PC-9 (cell line): ENCODE measurements at regions not wholly inside any gene's neighbourhood (a gene's known extent, or its start where the extent isn't known, plus 50 kb on each side); places are given as distances from the start of the nearest gene placed in this dataset.

Experiments
- BruUV-seq: library from RNA; stranded (reverse); fragments of 400-500 nt; replicated peaks from 2 replicates; lab custom pipeline; 2021; lab: Mats Ljungman, UMichigan
- CTCF ChIA-PET: fragments of 300-600 bp; sonication (Branson Sonifier 250); formaldehyde crosslinking; loops from one replicate; lab custom pipeline; 2022; ENCODE audit warnings: antibody characterized with exemption; lab: Charles Lee
- POLR2A ChIA-PET: fragments of 300-600 bp; sonication (Branson Sonifier 250); formaldehyde crosslinking; loops from one replicate; lab custom pipeline; 2022; ENCODE audit warnings: antibody characterized with exemption; ENCODE audit not compliant: unreplicated experiment; lab: Charles Lee
- DNase-seq, 2 experiments: peaks; one replicate each; pipeline versions ENCODE4 v3.0.0 to v3.0.0-alpha.2; 2015 to 2022; ENCODE audit warnings: mixed read lengths in 1 of 2
- H2AFZ ChIP-seq: fragments of 200-600 bp; sonication (generic); 2 replicates; pipeline ENCODE4 v1.8.1; 2017; ENCODE audit warnings: antibody characterized with exemption
- H3F3A ChIP-seq: fragments of 200-600 bp; sonication (generic); 2 replicates; pipeline ENCODE4 v1.8.1; 2017; ENCODE audit warnings: antibody characterized with exemption, mild to moderate bottlenecking, low read depth; ENCODE audit not compliant: insufficient read depth
- H3K27ac ChIP-seq: fragments of 200-600 bp; sonication (generic); 2 replicates; pipeline ENCODE4 v1.6.1; 2016; ENCODE audit warnings: mixed run types
- H3K27me3 ChIP-seq: fragments of 200-600 bp; sonication (generic); 2 replicates; pipeline ENCODE4 v1.6.1; 2016; ENCODE audit warnings: low read depth, mixed run types; ENCODE audit not compliant: insufficient read depth
- H3K36me3 ChIP-seq: fragments of 200-600 bp; sonication (generic); 2 replicates; pipeline ENCODE4 v1.6.1; 2016; ENCODE audit warnings: low read depth, mixed run types
- H3K4me1 ChIP-seq: fragments of 200-600 bp; sonication (generic); replicated peaks from 2 replicates; pipeline ENCODE4 v1.6.1; 2016; ENCODE audit warnings: mixed run types; ENCODE audit not compliant: insufficient read depth
- H3K4me2 ChIP-seq: fragments of 200-600 bp; sonication (generic); 2 replicates; pipeline ENCODE4 v1.6.1; 2017; ENCODE audit warnings: mixed run types
- H3K4me3 ChIP-seq: fragments of 200-600 bp; sonication (generic); 2 replicates; pipeline ENCODE4 v1.6.1; 2016; ENCODE audit warnings: mixed run types
- H3K79me2 ChIP-seq: fragments of 200-600 bp; sonication (generic); 2 replicates; pipeline ENCODE4 v1.6.1; 2017; ENCODE audit warnings: low read depth, mixed run types
- H3K9me2 ChIP-seq: fragments of 200-600 bp; sonication (generic); 2 replicates; pipeline ENCODE4 v1.8.1; 2017; ENCODE audit warnings: mild to moderate bottlenecking; ENCODE audit not compliant: insufficient read depth
- H3K9me3 ChIP-seq: fragments of 200-600 bp; sonication (generic); 2 replicates; pipeline ENCODE4 v1.8.1; 2016; ENCODE audit warnings: low read depth; ENCODE audit not compliant: insufficient read depth
- H4K20me1 ChIP-seq: fragments of 200-600 bp; sonication (generic); 2 replicates; pipeline ENCODE4 v1.8.1; 2017; ENCODE audit not compliant: insufficient read depth
- CTCF ChIP-seq: fragments of 200-600 bp; sonication (generic); conservative IDR thresholded peaks from 2 replicates; pipeline ENCODE4 v1.6.1; 2017; ENCODE audit warnings: mixed run types, antibody characterized with exemption, mild to moderate bottlenecking, moderate library complexity
- EZH2 ChIP-seq: fragments of 200-600 bp; sonication (generic); IDR thresholded peaks from 2 replicates; pipeline ENCODE4 v1.8.0; 2017; ENCODE audit warnings: antibody characterized with exemption, low read depth
- intact Hi-C: fragments of 100-400 bp; cut with micrococcal nuclease; formaldehyde crosslinking; loops from one replicate; pipeline ENCODE4 v1.10.0; 2022; ENCODE audit not compliant: unreplicated experiment

DNA sequence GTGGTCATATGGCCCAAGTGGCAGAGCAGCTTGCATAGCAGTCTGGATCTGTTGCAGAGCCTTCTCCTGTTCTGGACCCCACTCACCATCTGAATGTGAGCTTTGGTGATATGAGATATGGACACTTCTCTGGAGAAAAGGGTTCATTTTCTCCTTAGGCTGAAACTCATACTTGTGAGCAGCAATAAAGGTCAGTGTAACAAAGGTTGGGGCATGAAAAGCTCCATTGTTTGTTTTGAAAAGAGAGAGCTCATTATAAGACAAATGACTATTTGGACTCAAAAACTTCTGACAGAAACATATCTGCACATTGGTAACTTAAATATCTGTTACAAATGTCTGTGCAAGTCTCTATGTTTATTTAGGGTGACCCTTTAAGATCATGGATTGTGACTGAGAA, 517.3 kb downstream of the MFSD1 start:
- H3K4me2 ChIP-seq: no peak overlapping the region
- ChIA-PET POLR2A (no interaction called here), CTCF (no interaction called here)
- H3K36me3 ChIP-seq: no peaks in the 10 kb centered on the region
- DNase-seq: no peak
- 0 out of 2 replicates have a peak, but pooled peaks cover 3% of the 10 kb centered on the region for H3K9me3 ChIP-seq
- H3K9me2 ChIP-seq: no peaks in the 10 kb centered on the region; the same call in 1 of the 2 replicates
- H3F3A ChIP-seq: no peaks in the 10 kb centered on the region
- H3K27me3 ChIP-seq: no peaks in the 10 kb centered on the region
- no peak overlapping the region for H3K27ac ChIP-seq
- no peak overlapping the region for H3K4me3 ChIP-seq
- intact Hi-C loops: no loop called here
- no peaks in the 10 kb centered on the region for H4K20me1 ChIP-seq
- H2AFZ ChIP-seq: no peak overlapping the region
- no peaks in the 10 kb centered on the region; the same call in 1 of the 2 replicates for H3K4me1 ChIP-seq
- no peaks in the 10 kb centered on the region for H3K79me2 ChIP-seq
- no TSS peak for BruUV-seq
- TF ChIP-seq CTCF (no peak), EZH2 (no peak)

DNA sequence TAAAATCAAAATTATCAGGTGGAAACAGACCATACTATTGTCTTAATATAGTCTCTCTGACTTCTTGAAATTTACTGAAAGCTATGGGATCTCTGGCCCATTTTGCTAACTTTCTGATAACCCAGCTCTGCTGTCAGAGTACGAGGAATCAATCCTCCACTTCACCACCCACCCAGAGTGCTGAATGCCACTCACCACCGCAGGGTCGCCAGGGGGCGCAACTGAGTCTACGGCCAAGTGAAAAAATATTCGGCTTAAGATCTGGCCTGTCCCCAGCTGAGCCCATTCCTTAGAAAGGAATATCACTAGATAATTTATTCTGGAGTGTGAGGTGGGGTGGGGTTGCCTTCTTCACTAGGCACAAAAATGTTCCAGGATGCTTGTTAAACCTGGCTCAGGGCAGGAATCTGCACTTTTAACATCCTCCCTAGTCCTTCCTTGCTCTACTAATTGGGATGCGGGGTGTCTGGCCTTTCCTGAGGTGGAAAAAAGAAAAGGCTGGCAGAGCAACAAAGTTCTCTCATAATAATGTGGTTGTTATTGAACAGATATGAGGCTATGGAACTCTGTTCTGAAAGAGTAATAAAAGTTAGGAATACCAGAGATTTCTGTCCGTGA, 520.6 kb downstream of the MFSD1 start:
- no peaks in the 10 kb centered on the region for H3F3A ChIP-seq
- TF ChIP-seq CTCF: peak; percentile 69
- TF ChIP-seq EZH2: no peak
- no peaks in the 10 kb centered on the region for H3K79me2 ChIP-seq
- peak in 1 of 2 experiments; percentile 34 for DNase-seq
- BruUV-seq: no TSS peak
- ChIA-PET CTCF (interaction anchor here (0.6 kb wide), 1 partner anchor 189 kb away, joined by 3 read pairs; no protein-coding TSS in a partner anchor), POLR2A (no interaction called here)
- H3K4me1 ChIP-seq: no peaks in the 10 kb centered on the region; the same call in 1 of the 2 replicates
- H3K4me3 ChIP-seq: no peak overlapping the region
- no peaks in the 10 kb centered on the region; the same call in 1 of the 2 replicates for H3K9me2 ChIP-seq
- H4K20me1 ChIP-seq: no peaks in the 10 kb centered on the region
- H3K4me2 ChIP-seq: no peak overlapping the region
- H3K9me3 ChIP-seq: no peaks in the 10 kb centered on the region
- no peak overlapping the region for H3K27ac ChIP-seq
- H3K36me3 ChIP-seq: no peaks in the 10 kb centered on the region
- H3K27me3 ChIP-seq: no peaks in the 10 kb centered on the region
- intact Hi-C loops: loop anchor here (1.0 kb wide), 1 partner anchor 136 kb away; no protein-coding TSS in a partner anchor
- no peak overlapping the region; the same call in 1 of the 2 replicates for H2AFZ ChIP-seq

- intact Hi-C loops: no loop called here
- H3K79me2 ChIP-seq: no peaks in the 10 kb centered on the region
- H3F3A ChIP-seq: no peaks in the 10 kb centered on the region
- no peak for DNase-seq
- no peaks in the 10 kb centered on the region for H3K36me3 ChIP-seq
- H2AFZ ChIP-seq: no peak overlapping the region
- H3K27me3 ChIP-seq: no peaks in the 10 kb centered on the region
- no peaks in the 10 kb centered on the region; the same call in 1 of the 2 replicates for H3K4me1 ChIP-seq
- H3K4me3 ChIP-seq: no peak overlapping the region
- no peaks in the 10 kb centered on the region for H3K9me3 ChIP-seq
- no peaks in the 10 kb centered on the region for H4K20me1 ChIP-seq
- ChIA-PET CTCF (interaction anchor here (0.7 kb wide), 1 partner anchor 11 kb away, joined by 3 read pairs; no protein-coding TSS in a partner anchor), POLR2A (no interaction called here)
- TF ChIP-seq EZH2 (no peak), CTCF (no peak)
- BruUV-seq: no TSS peak
- H3K27ac ChIP-seq: no peak overlapping the region
- no peaks in the 10 kb centered on the region; the same call in 1 of the 2 replicates for H3K9me2 ChIP-seq
- H3K4me2 ChIP-seq: no peak overlapping the region
Observed at GRCh38 chr3:159323848-159324247, 522.0 kb downstream of the MFSD1 start.
